SK-N-MC (cell line): ENCODE measurements at regions not wholly inside any gene's neighbourhood (a gene's known extent, or its start where the extent isn't known, plus 50 kb on each side); places are given as distances from the start of the nearest gene placed in this dataset.

ENCODE experiments used
- EZH2 ChIP-seq: fragments of 200-600 bp; sonication (generic); IDR thresholded peaks from one replicate; pipeline ENCODE4 v1.6.1; 2017; ENCODE audit warnings: antibody characterized with exemption
- FOXP2 ChIP-seq: optimal IDR thresholded peaks from 2 replicates; pipeline ENCODE3; 2011; ENCODE audit warnings: mild to moderate bottlenecking, moderate library complexity; ENCODE audit not compliant: insufficient read depth; ENCODE audit errors: extremely low read length, control extremely low read depth
- POLR2AphosphoS5 ChIP-seq: IDR thresholded peaks from 2 replicates; pipeline ENCODE4 v1.6.1; 2012; ENCODE audit warnings: mild to moderate bottlenecking, low read depth, low read length, borderline replicate concordance

DNA sequence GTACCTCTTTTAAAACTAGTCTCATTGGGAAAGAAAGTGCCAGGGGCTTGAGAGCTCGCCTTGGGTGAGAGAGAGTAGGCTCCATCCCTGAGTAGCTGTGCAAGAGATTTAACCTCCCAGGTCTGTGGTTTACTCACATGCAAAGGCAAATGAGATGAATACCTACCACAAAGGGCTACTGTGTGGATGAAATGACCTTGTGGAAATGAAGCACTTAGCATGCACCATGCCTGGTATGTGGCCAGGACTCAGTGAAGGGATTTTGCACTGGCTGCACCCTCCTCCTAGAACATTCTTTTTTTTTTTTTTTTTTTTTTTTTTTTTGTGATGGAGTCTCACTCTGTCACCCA, 120.3 kb downstream of the PROX1 start:
- TF ChIP-seq POLR2AphosphoS5 (no peak), EZH2 (no peak), FOXP2 (no peak)
